Heart right ventricle (tissue), 16 donors: ENCODE measurements at regions not wholly inside any gene's neighbourhood (a gene's known extent, or its start where the extent isn't known, plus 50 kb on each side); places are given as distances from the start of the nearest gene placed in this dataset.

Source experiments
- ATAC-seq, 8 donors: fragments of 200-7000 bp; cut with Tn5 transposase; one replicate each; pipeline ENCODE4 v1.9.1; 2020; ENCODE audit warnings: mild to moderate bottlenecking in 8 of 8, moderate library complexity in 8 of 8, moderate number of reproducible peaks in 1 of 8
- DNase-seq, 2 donors: peaks; one replicate each; pipeline ENCODE4 v3.0.0-alpha.2; 2020
- H3K27ac ChIP-seq, 10 donors: fragments of 200-600 bp; sonication (generic) in 2 of 10; one replicate each; pipeline versions ENCODE4 v1.5.0 to v1.8.0; 2020 to 2022; ENCODE audit warnings: mild to moderate bottlenecking in 3 of 10
- H3K27me3 ChIP-seq, 7 donors: fragments of 200-600 bp; one replicate each; pipeline ENCODE4 v1.8.0; 2021 to 2022; ENCODE audit warnings: mild to moderate bottlenecking in 2 of 7
- H3K36me3 ChIP-seq, 9 donors: fragments of 200-600 bp; sonication (generic) in 1 of 9; one replicate each; pipeline versions ENCODE4 v1.5.0 to v1.8.0; 2020 to 2022; ENCODE audit warnings: mild to moderate bottlenecking in 2 of 9
- H3K4me1 ChIP-seq, 9 donors: fragments of 200-600 bp; sonication (generic) in 1 of 9; one replicate each; pipeline versions ENCODE4 v1.5.0 to v1.8.0; 2020 to 2022; ENCODE audit warnings: mild to moderate bottlenecking in 4 of 9
- H3K4me3 ChIP-seq, 10 donors: fragments of 200-600 bp; sonication (generic) in 2 of 10; one replicate each; pipeline versions ENCODE4 v1.5.0 to v1.8.0; 2020 to 2022; ENCODE audit warnings: mild to moderate bottlenecking in 7 of 10, moderate library complexity in 2 of 10
- H3K9me3 ChIP-seq, 11 donors: fragments of 200-600 bp in 10 of 11; sonication (generic) in 2 of 11; one replicate each; pipeline versions ENCODE4 v1.5.0 to v1.8.0; 2013 to 2022; ENCODE audit warnings: mild to moderate bottlenecking in 2 of 11, control low read depth in 1 of 11, moderate library complexity in 1 of 11
- WGBS, 2 donors: extraction: QIAGEN DNeasy Blood & Tissue Kit; methylation state at CpG; one replicate each; pipeline ENCODE4 v1.1.7; 2013; ENCODE audit warnings: inconsistent platforms in 1 of 2; 5-methylcytosine and 5-hydroxymethylcytosine counted together
- intact Hi-C, 10 donors: fragments of 100-400 bp; cut with DNase I; formaldehyde crosslinking; loops; one replicate each; pipeline versions ENCODE4 v1.11.1 to v1.14.2; 2022
- TF ChIP-seq, protein P1 (sequence below), 9 donors: fragments of 200-600 bp; sonication (generic) in 2 of 9; IDR thresholded peaks; one replicate each; pipeline versions ENCODE4 v1.5.0 to v1.8.0; 2021 to 2022; ENCODE audit warnings: antibody characterized with exemption in 9 of 9, mild to moderate bottlenecking in 5 of 9, moderate library complexity in 1 of 9
- donor health status: Arrhythmogenic right ventricular cardiomyopathy.
- donor health status: ischemic (EF 13 %, LVEDD 7.1; RV severe dilation, severe dysfunction).
- donor health status: healthy with polysubstance abuse.
- donor health status: DM: no; HTN: yes; CAD: no.
- donor health status: DM: no; HTN: no; CAD: no.
- donor health status: ischemic (EF 25% LVEDD 6.9; RV normal size, moderate dysfunction).
- donor health status: ischemic (EF 25% LVEDD 5.7; RV mildly dilated, moderate dysfunction).
- donor health status: healthy.
- donor health status: DM: yes; HTN: yes; CAD: no.
- donor health status: Ischemic cardiomyopathy.
- donor health status: ischemic (EF 35%, LVEDD 5.7; RV mildly dilated, moderate dysfunction).
- donor health status: nonischemic (EF 11% LVEDD 7.7; RV severe dilation, severe dysfunction).
- donor health status: DM: yes; HTN: yes; CAD: no.
- donor health status: PGD.
- donor health status: ischemic (EF 29% LVEDD 5.4; RV normal size, mild dysfunction).
- donor health status: nonischemic (EF 23%, LVEDD 6.1; RV moderate dilation, normal function).

DNA sequence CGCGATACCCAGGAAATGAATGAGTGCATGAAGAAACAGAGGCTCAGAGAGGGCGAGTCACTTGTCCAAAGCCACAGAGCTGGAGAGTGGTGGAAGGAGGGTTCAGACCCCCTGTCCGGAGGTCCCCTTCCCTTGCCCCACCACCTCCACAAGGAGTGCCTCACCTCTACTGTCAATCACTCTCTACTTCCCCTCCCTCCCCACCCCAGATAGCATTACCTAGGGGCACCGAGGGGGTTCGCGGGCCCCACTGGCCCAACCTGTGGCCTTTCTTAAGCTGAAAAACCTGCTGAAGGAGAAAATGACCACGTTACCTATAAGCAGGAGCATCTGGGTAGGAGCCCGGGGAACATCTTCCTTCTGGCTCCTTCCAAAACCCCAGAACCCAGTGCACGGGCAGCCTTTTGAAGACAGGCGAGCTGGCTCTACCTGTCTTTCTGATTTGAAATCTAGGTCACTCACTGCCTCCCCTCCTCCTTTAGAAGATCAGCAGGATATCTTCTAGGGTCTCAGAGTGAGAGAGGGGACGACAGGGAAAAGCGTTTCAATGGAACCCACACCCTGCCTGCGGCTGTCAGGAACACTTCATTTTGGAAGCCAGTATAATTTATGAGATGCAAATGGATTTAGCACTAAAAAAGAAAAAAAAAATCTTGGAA lies 89.9 kb upstream of the MEF2A start:
- WGBS, 2 donors, result 94 to 96% methylated on average over 14 of the region's 14 CpGs
- no peak for DNase-seq

DNA sequence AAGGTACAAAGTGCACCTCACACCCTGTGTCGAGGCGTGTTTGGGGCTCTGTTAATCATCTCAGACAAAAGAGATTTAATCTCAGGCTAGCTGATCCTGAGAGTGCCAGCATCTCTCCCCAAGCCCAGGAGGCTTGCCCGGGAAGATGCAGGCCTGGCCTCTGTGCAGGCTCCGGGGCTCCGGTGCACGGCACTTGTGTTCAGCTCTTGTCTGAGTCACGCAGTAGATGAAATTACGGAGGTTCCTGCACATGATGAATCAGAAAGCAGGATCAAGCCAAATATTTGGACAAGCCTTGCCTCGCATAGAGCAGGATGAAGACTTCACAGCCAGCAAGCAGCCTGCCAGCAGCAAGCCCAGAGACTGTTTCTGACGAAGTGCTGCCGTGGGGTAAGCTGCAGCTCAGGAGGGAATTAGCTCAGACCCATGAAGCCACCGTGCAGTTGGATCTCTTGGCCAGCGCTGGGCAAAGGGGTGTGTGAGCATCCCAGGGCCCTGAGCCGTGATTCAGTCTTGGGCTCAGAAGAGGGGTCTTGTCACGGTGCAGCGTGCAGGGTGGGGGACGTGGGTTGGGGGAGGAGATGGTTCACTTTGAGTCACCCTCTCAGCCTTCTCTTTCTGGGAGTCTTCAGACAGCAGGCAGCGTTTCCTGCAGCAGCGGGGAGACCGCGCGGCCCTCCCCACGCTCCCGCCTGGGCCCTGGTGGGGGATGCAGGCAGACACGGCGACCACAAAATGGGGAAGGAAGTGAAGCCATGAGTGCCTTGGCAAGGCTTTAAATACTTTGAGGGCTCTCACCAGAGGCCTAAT lies 89.2 kb upstream of the MEF2A start:
- Histone ChIP-seq H3K27me3 (no peaks in the 10 kb centered on the region), H3K36me3 (no peaks in the 10 kb centered on the region), H3K9me3 (no peaks in the 10 kb centered on the region), H3K4me3 (no peak overlapping the region), H3K4me1 (peaks cover 14 to 65% (median 60%) of the 10 kb centered on the region in 9 donors), H3K27ac (peak overlapping the region in 9 of 10 donors; percentile 17 to 94 (median 32))
- 42 to 52% methylated on average over 26 of the region's 26 CpGs for WGBS, 2 donors
- DNase-seq (peak in 1 of 2 donors; percentile 54), ATAC-seq (peak; percentile 9 to 71 (median 26))
- TF ChIP-seq, protein P1, sequence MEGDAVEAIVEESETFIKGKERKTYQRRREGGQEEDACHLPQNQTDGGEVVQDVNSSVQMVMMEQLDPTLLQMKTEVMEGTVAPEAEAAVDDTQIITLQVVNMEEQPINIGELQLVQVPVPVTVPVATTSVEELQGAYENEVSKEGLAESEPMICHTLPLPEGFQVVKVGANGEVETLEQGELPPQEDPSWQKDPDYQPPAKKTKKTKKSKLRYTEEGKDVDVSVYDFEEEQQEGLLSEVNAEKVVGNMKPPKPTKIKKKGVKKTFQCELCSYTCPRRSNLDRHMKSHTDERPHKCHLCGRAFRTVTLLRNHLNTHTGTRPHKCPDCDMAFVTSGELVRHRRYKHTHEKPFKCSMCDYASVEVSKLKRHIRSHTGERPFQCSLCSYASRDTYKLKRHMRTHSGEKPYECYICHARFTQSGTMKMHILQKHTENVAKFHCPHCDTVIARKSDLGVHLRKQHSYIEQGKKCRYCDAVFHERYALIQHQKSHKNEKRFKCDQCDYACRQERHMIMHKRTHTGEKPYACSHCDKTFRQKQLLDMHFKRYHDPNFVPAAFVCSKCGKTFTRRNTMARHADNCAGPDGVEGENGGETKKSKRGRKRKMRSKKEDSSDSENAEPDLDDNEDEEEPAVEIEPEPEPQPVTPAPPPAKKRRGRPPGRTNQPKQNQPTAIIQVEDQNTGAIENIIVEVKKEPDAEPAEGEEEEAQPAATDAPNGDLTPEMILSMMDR (IDR thresholded peaks at IDR 0.05), result no peak
- intact Hi-C loops, result no loop called here

More for the DNA sequence above, 89.9 kb upstream of the MEF2A start:
- ATAC-seq, result no peak
- Histone ChIP-seq H3K27ac (peak overlapping the region in 8 of 10 donors; percentile 18 to 94 (median 74)), H3K9me3 (no peaks in the 10 kb centered on the region), H3K4me1 (peaks cover 14 to 65% (median 60%) of the 10 kb centered on the region in 9 donors), H3K27me3 (no peaks in the 10 kb centered on the region), H3K4me3 (no peak overlapping the region), H3K36me3 (no peaks in the 10 kb centered on the region)
- TF ChIP-seq, protein P1 (IDR thresholded peaks at IDR 0.05), result no peak
- intact Hi-C loops, result loop anchor here in 1 of 10 donors (2.0 kb wide), 1 partner anchor 21 kb away; no protein-coding TSS in a partner anchor

DNA sequence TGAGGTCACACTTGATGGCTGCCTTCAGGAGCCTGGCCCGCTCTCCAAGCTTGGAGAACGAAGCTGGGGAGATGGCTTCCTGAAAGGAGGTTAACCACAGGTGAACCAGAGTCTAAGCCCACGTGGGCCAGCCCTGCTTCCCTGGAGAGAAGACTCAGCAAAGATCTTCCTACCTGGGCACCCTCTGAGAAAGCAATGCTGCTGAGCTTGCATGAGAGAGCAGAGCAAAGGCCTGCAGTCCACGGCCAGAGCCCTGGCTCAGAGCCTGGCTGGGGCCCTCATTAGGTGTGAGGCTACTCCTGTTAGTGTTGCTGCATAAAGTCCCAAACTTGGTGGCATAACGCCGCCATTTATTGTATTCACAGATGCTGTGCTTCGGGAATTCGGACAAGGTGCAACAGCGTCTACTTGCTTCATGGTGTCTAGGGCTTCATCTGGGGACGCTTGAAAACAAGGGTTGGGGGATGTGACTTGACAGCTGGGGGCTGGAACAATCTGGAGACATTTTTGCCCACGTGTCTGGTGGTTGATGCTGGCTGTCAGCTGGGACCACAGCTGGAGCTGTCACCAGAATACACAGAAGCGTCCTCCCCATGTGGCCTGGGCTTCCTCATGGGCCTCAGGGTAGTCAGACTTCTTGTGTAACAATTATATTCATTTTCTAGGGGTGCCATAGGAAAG lies 87.9 kb upstream of the MEF2A start:
- Histone ChIP-seq H3K36me3 (no peaks in the 10 kb centered on the region), H3K27ac (peak overlapping the region in 6 of 10 donors; percentile 12 to 94 (median 66)), H3K9me3 (peaks cover 0 to 4% (median 0%) of the 10 kb centered on the region in 11 donors), H3K27me3 (no peaks in the 10 kb centered on the region), H3K4me1 (peaks cover 14 to 57% (median 51%) of the 10 kb centered on the region in 9 donors), H3K4me3 (no peak overlapping the region)
- WGBS, 2 donors, result 82 to 86% methylated on average over 12 of the region's 12 CpGs
- intact Hi-C loops, result no loop called here
- no peak for ATAC-seq
- no peak for DNase-seq
- TF ChIP-seq, protein P1 (IDR thresholded peaks at IDR 0.05), result no peak

- no peak overlapping the region for H3K4me3 ChIP-seq
- peaks cover 9 to 46% (median 42%) of the 10 kb centered on the region in 9 donors for H3K4me1 ChIP-seq
- H3K27ac ChIP-seq, result no peak overlapping the region
- TF ChIP-seq, protein P1 (IDR thresholded peaks at IDR 0.05), result no peak
- H3K27me3 ChIP-seq, result no peaks in the 10 kb centered on the region
- 90 to 92% methylated on average over 2 of the region's 2 CpGs for WGBS, 2 donors
- ATAC-seq, result no peak
- intact Hi-C loops, result no loop called here
- no peak for DNase-seq
- peaks cover 0 to 4% (median 0%) of the 10 kb centered on the region in 11 donors for H3K9me3 ChIP-seq
- no peaks in the 10 kb centered on the region for H3K36me3 ChIP-seq
Observed at GRCh38 chr15:99478977-99479376, 86.8 kb upstream of the MEF2A start.
